K562 (cell line): ENCODE measurements at regions not wholly inside any gene's neighbourhood (a gene's known extent, or its start where the extent isn't known, plus 50 kb on each side); places are given as distances from the start of the nearest gene placed in this dataset.
A peak's percentile ranks its signal among the peaks of the same experiment; 100 is the strongest.

ENCODE experiments used
- FOXA3 ChIP-seq, 2 experiments: fragments of 450-650 bp in 1 of 2; sonication (generic) in 1 of 2; formaldehyde crosslinking; IDR thresholded peaks in 1 of 2; conservative IDR thresholded peaks in 1 of 2; 2 replicates each; pipeline versions ENCODE4 v1.4.0 to v1.8.0; 2020 to 2022; ENCODE audit warnings: mild to moderate bottlenecking in 2 of 2, missing genetic modification reagents in 1 of 2
- FOXK1 ChIP-seq: sonication (generic); formaldehyde crosslinking; IDR thresholded peaks from 2 replicates; pipeline ENCODE4 v1.8.0; 2022; ENCODE audit warnings: missing genetic modification reagents, mild to moderate bottlenecking, borderline replicate concordance
- HDAC3 ChIP-seq: fragments of 450-650 bp; IDR thresholded peaks from 2 replicates; pipeline ENCODE4 v1.6.1; 2018; ENCODE audit warnings: borderline replicate concordance, mild to moderate bottlenecking, moderate library complexity; ENCODE audit not compliant: partially characterized antibody
- JUNB ChIP-seq: fragments of 450-650 bp; formaldehyde crosslinking; conservative IDR thresholded peaks from 2 replicates; pipeline ENCODE4 v1.4.0; 2020; ENCODE audit warnings: mild to moderate bottlenecking
- KDM1A ChIP-seq, 2 experiments: fragments of 450-650 bp; IDR thresholded peaks; 2 replicates each; pipeline ENCODE4 v1.6.1; 2016; ENCODE audit warnings: mild to moderate bottlenecking in 2 of 2
- MECOM ChIP-seq: fragments of 250-450 bp; sonication (Bioruptor Pico); IDR thresholded peaks from 2 replicates; pipeline ENCODE4 v1.8.0; 2022; ENCODE audit warnings: inconsistent platforms
- NR2F6 ChIP-seq: fragments of 450-650 bp; formaldehyde crosslinking; IDR thresholded peaks from 2 replicates; pipeline ENCODE4 v1.4.0; 2020; ENCODE audit warnings: mild to moderate bottlenecking
- RB1 ChIP-seq: fragments of 450-650 bp; IDR thresholded peaks from 2 replicates; pipeline ENCODE4 v1.6.1; 2017; ENCODE audit warnings: low read depth, mild to moderate bottlenecking
- SIN3A ChIP-seq, 2 experiments: fragments of 150-350 bp in 1 of 2; IDR thresholded peaks; 2 replicates each; pipeline ENCODE4 v1.6.1; 2011 to 2016; ENCODE audit warnings: borderline replicate concordance in 2 of 2, low read depth in 2 of 2, low read length in 2 of 2, mild to moderate bottlenecking in 2 of 2, moderate library complexity in 2 of 2; ENCODE audit not compliant: control insufficient read depth in 1 of 2
- SMARCC2 ChIP-seq: fragments of 450-650 bp; IDR thresholded peaks from 2 replicates; pipeline ENCODE4 v1.6.1; 2017; ENCODE audit warnings: antibody characterized with exemption, moderate library complexity, mild to moderate bottlenecking, low read depth
- XRCC5 ChIP-seq: fragments of 200-400 bp; formaldehyde crosslinking; IDR thresholded peaks from 2 replicates; pipeline ENCODE4 v1.6.1; 2017; ENCODE audit warnings: low read depth, mild to moderate bottlenecking, low read length
- ZKSCAN8 ChIP-seq: fragments of 200-800 bp; sonication (Bioruptor generic); IDR thresholded peaks from 2 replicates; pipeline ENCODE4 v1.6.1; 2016; ENCODE audit warnings: missing genetic modification characterization, missing compliant biosample characterization
- ZNF253 ChIP-seq: fragments of 250-450 bp; sonication (Bioruptor Pico); conservative IDR thresholded peaks from 2 replicates; pipeline ENCODE4 v1.6.1; 2021; ENCODE audit warnings: mild to moderate bottlenecking
- TF ChIP-seq, protein P1 (sequence below): fragments of 250-450 bp; sonication (Bioruptor Pico); IDR thresholded peaks from 2 replicates; pipeline ENCODE4 v1.5.0; 2021; ENCODE audit warnings: mild to moderate bottlenecking, moderate library complexity
- TF ChIP-seq, protein P2 (sequence below): sonication (generic); formaldehyde crosslinking; IDR thresholded peaks from 2 replicates; pipeline ENCODE4 v1.8.1; 2022; ENCODE audit warnings: missing genetic modification reagents
- TF ChIP-seq, protein P3 (sequence below): fragments of 450-650 bp; IDR thresholded peaks from 2 replicates; pipeline ENCODE4 v1.7.1; 2018; ENCODE audit warnings: mild to moderate bottlenecking, low read depth; ENCODE audit not compliant: partially characterized antibody
- TF ChIP-seq, protein P4 (sequence below): fragments of 450-650 bp; conservative IDR thresholded peaks from 2 replicates; pipeline ENCODE4 v1.6.1; 2016; ENCODE audit warnings: missing genetic modification characterization, low read depth, mild to moderate bottlenecking, missing compliant biosample characterization, moderate library complexity

DNA sequence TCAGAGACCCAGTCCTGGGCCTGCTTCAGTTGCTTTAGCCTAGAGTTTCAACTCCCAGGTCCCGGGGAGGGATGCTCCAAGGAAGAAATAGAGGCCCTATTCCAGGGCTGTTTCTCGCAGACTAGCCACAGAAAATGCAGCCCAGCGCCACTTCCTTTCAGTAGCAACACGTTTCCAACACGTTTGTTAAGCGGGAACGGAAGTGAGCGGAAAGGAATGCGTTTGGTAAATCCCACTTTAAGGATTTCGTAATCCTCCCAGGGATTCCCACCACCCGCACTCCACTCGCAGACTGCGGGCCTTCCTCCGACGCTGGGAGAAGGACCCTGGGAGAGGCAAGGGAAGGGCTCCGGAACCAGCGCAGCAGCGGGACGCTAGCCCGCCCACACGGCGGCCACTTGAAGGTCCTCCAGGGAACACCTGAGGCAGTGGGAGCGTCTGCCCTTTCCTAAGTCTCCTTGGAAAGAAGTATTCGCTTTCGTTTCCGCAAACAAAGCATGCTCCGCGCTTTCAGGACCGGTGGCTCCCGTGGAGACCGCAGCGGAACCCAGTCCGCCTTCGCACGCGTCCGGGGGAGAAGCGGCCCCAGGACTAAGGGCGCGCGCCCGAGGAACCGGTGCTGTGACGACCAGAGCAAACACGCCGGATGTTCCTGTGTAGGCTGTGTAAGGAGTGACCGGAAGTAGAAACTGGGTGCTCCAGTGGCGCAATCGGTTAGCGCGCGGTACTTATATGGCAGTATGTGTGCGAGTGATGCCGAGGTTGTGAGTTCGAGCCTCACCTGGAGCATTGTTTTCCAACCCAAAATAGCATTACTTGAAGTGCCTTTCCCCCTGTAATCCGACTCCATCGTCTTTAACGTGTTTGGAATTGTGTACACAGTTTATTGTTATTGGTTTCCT is 227.6 kb upstream of the PRSS16 start (continued):
- TF ChIP-seq NR2F6 (CRISPR knock-in tag) (0 out of 2 replicates have a peak, but pooled peaks have one; percentile 53), FOXK1 (CRISPR knock-in tag) (0 out of 2 replicates have a peak, but pooled peaks have one; percentile 11), MECOM (CRISPR knock-in tag) (no peak), KDM1A (IDR thresholded peaks at IDR 0.05) (peak in 1 of 2 experiments; percentile 60; a peak in 1 of 4 replicates), RB1 (peak; percentile 77), HDAC3 (peak; percentile 71), XRCC5 (0 out of 2 replicates have a peak, but pooled peaks have one; percentile 47), ZKSCAN8 (no peak), FOXA3 (CRISPR knock-in tag; conservative IDR thresholded peaks at IDR 0.05 in 1 of 2, IDR thresholded peaks at IDR 0.05 in 1 of 2) (peak in 1 of 2 experiments; percentile 50; a peak in 2 of 4 replicates), SIN3A (IDR thresholded peaks at IDR 0.05; ENCODE audit: borderline replicate concordance in 2 of 2, control insufficient read depth in 1 of 2, low read depth in 2 of 2, low read length in 2 of 2) (peak in 1 of 2 experiments; percentile 83; a peak in 1 of 4 replicates), JUNB (CRISPR knock-in tag) (no peak), SMARCC2 (no peak), ZNF253 (CRISPR knock-in tag) (no peak)
- TF ChIP-seq, protein P1, sequence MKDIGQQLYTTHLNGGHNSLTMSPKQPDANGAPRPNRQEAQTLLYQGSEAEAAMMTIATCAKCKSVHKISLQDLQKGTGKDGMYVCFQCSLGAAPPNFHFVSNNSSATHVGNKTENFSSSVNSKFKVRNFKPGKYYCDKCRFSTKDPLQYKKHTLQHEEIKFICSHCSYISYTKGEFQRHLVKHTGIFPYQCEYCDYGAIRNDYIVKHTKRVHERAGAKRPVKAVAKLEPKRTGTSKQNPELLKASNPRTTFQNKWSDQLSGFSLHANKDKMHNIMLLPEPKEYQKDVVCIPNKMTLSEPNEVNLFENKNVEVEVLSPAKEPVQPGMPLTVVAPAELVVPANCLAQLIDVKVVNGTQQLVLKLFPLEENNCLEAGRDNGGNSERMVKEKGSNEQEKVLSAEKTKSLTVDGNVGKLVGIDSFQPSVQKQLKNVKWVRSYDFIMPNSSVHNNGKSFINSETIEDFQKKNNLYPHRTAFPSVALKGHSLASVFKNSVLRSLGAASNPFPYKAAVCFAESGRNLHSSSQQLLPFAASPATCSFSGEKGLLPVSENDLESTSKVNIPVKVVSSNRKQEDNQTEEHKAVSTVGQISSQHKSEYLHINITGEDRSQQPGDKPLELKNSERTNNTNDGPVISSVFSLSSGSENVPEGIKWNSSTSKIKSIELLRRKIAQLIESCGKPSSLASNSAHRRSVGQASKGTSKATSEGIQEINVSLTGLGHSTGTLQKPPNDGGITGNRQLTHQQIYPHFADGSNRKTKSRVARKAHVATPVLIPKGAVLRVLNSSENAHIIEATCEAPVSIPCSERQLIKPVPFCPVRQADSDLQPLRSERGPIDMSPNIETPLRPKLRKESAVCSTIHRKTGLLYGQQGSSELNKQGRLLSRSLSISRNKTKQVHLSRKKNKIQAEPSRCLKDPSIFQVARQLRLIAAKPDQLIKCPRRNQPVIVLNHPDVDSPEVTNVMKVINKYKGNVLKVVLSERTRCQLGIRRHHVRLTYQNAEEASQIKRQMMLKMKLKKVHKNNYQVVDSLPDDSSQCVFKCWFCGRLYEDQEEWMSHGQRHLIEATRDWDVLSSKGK (CRISPR knock-in tag), result no peak
- TF ChIP-seq, protein P2, sequence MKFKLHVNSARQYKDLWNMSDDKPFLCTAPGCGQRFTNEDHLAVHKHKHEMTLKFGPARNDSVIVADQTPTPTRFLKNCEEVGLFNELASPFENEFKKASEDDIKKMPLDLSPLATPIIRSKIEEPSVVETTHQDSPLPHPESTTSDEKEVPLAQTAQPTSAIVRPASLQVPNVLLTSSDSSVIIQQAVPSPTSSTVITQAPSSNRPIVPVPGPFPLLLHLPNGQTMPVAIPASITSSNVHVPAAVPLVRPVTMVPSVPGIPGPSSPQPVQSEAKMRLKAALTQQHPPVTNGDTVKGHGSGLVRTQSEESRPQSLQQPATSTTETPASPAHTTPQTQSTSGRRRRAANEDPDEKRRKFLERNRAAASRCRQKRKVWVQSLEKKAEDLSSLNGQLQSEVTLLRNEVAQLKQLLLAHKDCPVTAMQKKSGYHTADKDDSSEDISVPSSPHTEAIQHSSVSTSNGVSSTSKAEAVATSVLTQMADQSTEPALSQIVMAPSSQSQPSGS (CRISPR knock-in tag), result no peak
- TF ChIP-seq, protein P3, sequence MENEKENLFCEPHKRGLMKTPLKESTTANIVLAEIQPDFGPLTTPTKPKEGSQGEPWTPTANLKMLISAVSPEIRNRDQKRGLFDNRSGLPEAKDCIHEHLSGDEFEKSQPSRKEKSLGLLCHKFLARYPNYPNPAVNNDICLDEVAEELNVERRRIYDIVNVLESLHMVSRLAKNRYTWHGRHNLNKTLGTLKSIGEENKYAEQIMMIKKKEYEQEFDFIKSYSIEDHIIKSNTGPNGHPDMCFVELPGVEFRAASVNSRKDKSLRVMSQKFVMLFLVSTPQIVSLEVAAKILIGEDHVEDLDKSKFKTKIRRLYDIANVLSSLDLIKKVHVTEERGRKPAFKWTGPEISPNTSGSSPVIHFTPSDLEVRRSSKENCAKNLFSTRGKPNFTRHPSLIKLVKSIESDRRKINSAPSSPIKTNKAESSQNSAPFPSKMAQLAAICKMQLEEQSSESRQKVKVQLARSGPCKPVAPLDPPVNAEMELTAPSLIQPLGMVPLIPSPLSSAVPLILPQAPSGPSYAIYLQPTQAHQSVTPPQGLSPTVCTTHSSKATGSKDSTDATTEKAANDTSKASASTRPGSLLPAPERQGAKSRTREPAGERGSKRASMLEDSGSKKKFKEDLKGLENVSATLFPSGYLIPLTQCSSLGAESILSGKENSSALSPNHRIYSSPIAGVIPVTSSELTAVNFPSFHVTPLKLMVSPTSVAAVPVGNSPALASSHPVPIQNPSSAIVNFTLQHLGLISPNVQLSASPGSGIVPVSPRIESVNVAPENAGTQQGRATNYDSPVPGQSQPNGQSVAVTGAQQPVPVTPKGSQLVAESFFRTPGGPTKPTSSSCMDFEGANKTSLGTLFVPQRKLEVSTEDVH, result peak; percentile 85
- TF ChIP-seq, protein P4, sequence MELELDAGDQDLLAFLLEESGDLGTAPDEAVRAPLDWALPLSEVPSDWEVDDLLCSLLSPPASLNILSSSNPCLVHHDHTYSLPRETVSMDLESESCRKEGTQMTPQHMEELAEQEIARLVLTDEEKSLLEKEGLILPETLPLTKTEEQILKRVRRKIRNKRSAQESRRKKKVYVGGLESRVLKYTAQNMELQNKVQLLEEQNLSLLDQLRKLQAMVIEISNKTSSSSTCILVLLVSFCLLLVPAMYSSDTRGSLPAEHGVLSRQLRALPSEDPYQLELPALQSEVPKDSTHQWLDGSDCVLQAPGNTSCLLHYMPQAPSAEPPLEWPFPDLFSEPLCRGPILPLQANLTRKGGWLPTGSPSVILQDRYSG (tag), result no peak; the same call in 1 of the 2 replicates
